Mesenchymal stem cell (in vitro differentiated cells and primary cell): ENCODE measurements at regions not wholly inside any gene's neighbourhood (a gene's known extent, or its start where the extent isn't known, plus 50 kb on each side); places are given as distances from the start of the nearest gene placed in this dataset.

ENCODE experiments used
- DNase-seq: peaks from one replicate; pipeline ENCODE4 v3.0.0-alpha.2; 2013
- H2AFZ ChIP-seq: one replicate; pipeline ENCODE4 v1.6.1; 2013; ENCODE audit warnings: low read depth, mild to moderate bottlenecking, control low read depth, inconsistent platforms, low read length, moderate library complexity
- H2AK5ac ChIP-seq: 2 replicates; pipeline ENCODE4 v1.6.1; 2013; ENCODE audit warnings: low read length, moderate library complexity, mild to moderate bottlenecking, inconsistent platforms; ENCODE audit not compliant: severe bottlenecking
- H2BK120ac ChIP-seq: one replicate; pipeline ENCODE4 v1.6.1; 2013; ENCODE audit warnings: low read depth, mild to moderate bottlenecking, inconsistent platforms, low read length, moderate library complexity
- H2BK12ac ChIP-seq, 2 experiments: one replicate each; pipeline ENCODE4 v1.6.1; 2013; ENCODE audit warnings: inconsistent platforms in 2 of 2, low read length in 2 of 2, mild to moderate bottlenecking in 2 of 2, moderate library complexity in 2 of 2, control low read depth in 1 of 2
- H2BK15ac ChIP-seq: one replicate; pipeline ENCODE4 v1.6.1; 2013; ENCODE audit warnings: mild to moderate bottlenecking, low read depth, inconsistent platforms; ENCODE audit not compliant: poor library complexity, severe bottlenecking
- H2BK5ac ChIP-seq: 2 replicates; pipeline ENCODE4 v1.6.1; 2013; ENCODE audit warnings: low read depth, mild to moderate bottlenecking, low read length, control low read depth, inconsistent platforms; ENCODE audit not compliant: poor library complexity, severe bottlenecking
- H3K14ac ChIP-seq, 2 experiments: one replicate each; pipeline ENCODE4 v1.6.1; 2013; ENCODE audit warnings: inconsistent platforms in 2 of 2, low read length in 2 of 2, control low read depth in 1 of 2, mild to moderate bottlenecking in 1 of 2, moderate library complexity in 1 of 2
- H3K18ac ChIP-seq, 2 experiments: one replicate each; pipeline ENCODE4 v1.6.1; 2013; ENCODE audit warnings: inconsistent platforms in 2 of 2, low read length in 2 of 2, control low read depth in 1 of 2, low read depth in 1 of 2, mild to moderate bottlenecking in 1 of 2
- H3K23ac ChIP-seq, 2 experiments: one replicate each; pipeline ENCODE4 v1.6.1; 2013; ENCODE audit warnings: inconsistent platforms in 2 of 2, low read length in 2 of 2, mild to moderate bottlenecking in 2 of 2, moderate library complexity in 2 of 2, control low read depth in 1 of 2
- H3K27ac ChIP-seq: 2 replicates; pipeline ENCODE4 v1.5.1; 2013; ENCODE audit warnings: mild to moderate bottlenecking, moderate library complexity, low read length, control low read depth, inconsistent platforms; ENCODE audit not compliant: poor library complexity, severe bottlenecking
- H3K27me3 ChIP-seq, 2 experiments: 2 replicates each; pipeline versions ENCODE4 v1.6.1 to v1.7.0; 2013; ENCODE audit warnings: low read length in 2 of 2, mild to moderate bottlenecking in 2 of 2, moderate library complexity in 2 of 2, control low read depth in 1 of 2, inconsistent platforms in 1 of 2; ENCODE audit not compliant: control insufficient read depth in 1 of 2, insufficient read depth in 1 of 2
- H3K36me3 ChIP-seq, 2 experiments: 2 replicates each; pipeline versions ENCODE4 v1.6.1 to v1.7.0; 2013; ENCODE audit warnings: low read length in 2 of 2, control low read depth in 1 of 2, inconsistent platforms in 1 of 2, low read depth in 1 of 2, mild to moderate bottlenecking in 1 of 2; ENCODE audit not compliant: insufficient read depth in 2 of 2, control insufficient read depth in 1 of 2
- H3K4ac ChIP-seq, 2 experiments: one replicate each; pipeline ENCODE4 v1.6.1; 2013; ENCODE audit warnings: inconsistent platforms in 2 of 2, low read length in 2 of 2, mild to moderate bottlenecking in 2 of 2, moderate library complexity in 2 of 2, control low read depth in 1 of 2, low read depth in 1 of 2
- H3K4me1 ChIP-seq: 2 replicates; pipeline ENCODE4 v1.6.1; 2013; ENCODE audit warnings: low read depth, low read length, control low read depth; ENCODE audit not compliant: control insufficient read depth, insufficient read depth
- H3K4me2 ChIP-seq: 2 replicates; pipeline ENCODE4 v1.6.1; 2013; ENCODE audit warnings: low read length, mild to moderate bottlenecking, inconsistent platforms; ENCODE audit not compliant: poor library complexity, severe bottlenecking
- H3K4me3 ChIP-seq, 2 experiments: 2 replicates each; pipeline versions ENCODE4 v1.5.1 to v1.7.0; 2013; ENCODE audit warnings: low read length in 2 of 2, mild to moderate bottlenecking in 2 of 2, control low read depth in 1 of 2, low read depth in 1 of 2; ENCODE audit not compliant: insufficient read depth in 1 of 2
- H3K79me1 ChIP-seq: replicated peaks from 2 replicates; pipeline ENCODE4 v1.6.1; 2013; ENCODE audit warnings: mild to moderate bottlenecking, control low read depth, low read length, inconsistent platforms; ENCODE audit not compliant: poor library complexity, severe bottlenecking
- H3K9ac ChIP-seq: 2 replicates; pipeline ENCODE4 v1.7.0; 2013; ENCODE audit warnings: mild to moderate bottlenecking, low read length, moderate library complexity
- H3K9me3 ChIP-seq: 2 replicates; pipeline ENCODE4 v1.7.0; 2013; ENCODE audit warnings: mild to moderate bottlenecking, low read length; ENCODE audit not compliant: control insufficient read depth
- H4K8ac ChIP-seq: one replicate; pipeline ENCODE4 v1.6.1; 2013; ENCODE audit warnings: inconsistent platforms, mild to moderate bottlenecking, low read length, moderate library complexity
- H4K91ac ChIP-seq: one replicate; pipeline ENCODE4 v1.6.1; 2013; ENCODE audit warnings: mild to moderate bottlenecking, low read length, inconsistent platforms
- WGBS: methylation state at CpG from one replicate; pipeline ENCODE4 v1.1.7; 2013; ENCODE audit warnings: mixed read lengths; 5-methylcytosine and 5-hydroxymethylcytosine counted together

- Histone ChIP-seq H2BK15ac (no peak overlapping the region), H3K18ac (no peak overlapping the region), H3K4me2 (no peak overlapping the region), H3K36me3 (no peaks in the 10 kb centered on the region), H2BK5ac (no peak overlapping the region), H2BK120ac (no peak overlapping the region), H3K23ac (no peak overlapping the region), H3K4me3 (peak overlapping the region in 1 of 2 experiments; percentile 56), H4K91ac (no peak overlapping the region), H3K27me3 (peaks cover 0 to 5% of the 10 kb centered on the region in 2 experiments), H2BK12ac (no peak overlapping the region), H3K14ac (no peak overlapping the region), H3K9me3 (no peaks in the 10 kb centered on the region), H3K4me1 (no peaks in the 10 kb centered on the region), H2AK5ac (no peak overlapping the region), H3K4ac (no peak overlapping the region), H3K79me1 (no peaks in the 10 kb centered on the region), H2AFZ (no peak overlapping the region), H3K27ac (no peak overlapping the region), H3K9ac (peak overlapping the region; percentile 77), H4K8ac (no peak overlapping the region)
- 25% methylated on average over 2 of the region's 2 CpGs for WGBS
- no peak for DNase-seq
Measured at GRCh38 chr18:47417807-47418206, 166.3 kb upstream of the SKOR2 start.

- Histone ChIP-seq H3K4me3 (no peak overlapping the region), H2BK5ac (no peak overlapping the region), H3K18ac (no peak overlapping the region), H3K23ac (no peak overlapping the region), H3K9me3 (no peaks in the 10 kb centered on the region), H3K4me1 (no peaks in the 10 kb centered on the region), H2BK15ac (no peak overlapping the region), H2AK5ac (no peak overlapping the region), H3K27me3 (peaks cover 0 to 12% of the 10 kb centered on the region in 2 experiments), H3K4ac (no peak overlapping the region), H2BK120ac (no peak overlapping the region), H3K27ac (no peak overlapping the region), H2BK12ac (no peak overlapping the region), H3K14ac (no peak overlapping the region), H3K79me1 (no peaks in the 10 kb centered on the region), H4K91ac (no peak overlapping the region), H2AFZ (no peak overlapping the region), H4K8ac (no peak overlapping the region), H3K4me2 (no peak overlapping the region), H3K9ac (no peak overlapping the region), H3K36me3 (no peaks in the 10 kb centered on the region)
- DNase-seq = no peak
- WGBS = 51% methylated on average over 4 of the region's 4 CpGs
Measured at GRCh38 chr18:47415881-47416280, 164.4 kb upstream of the SKOR2 start.

- H2BK12ac ChIP-seq = no peak overlapping the region
- no peaks in the 10 kb centered on the region for H3K9me3 ChIP-seq
- no peak overlapping the region for H2BK15ac ChIP-seq
- H3K27me3 ChIP-seq = peaks cover 0 to 12% of the 10 kb centered on the region in 2 experiments
- H2AFZ ChIP-seq = no peak overlapping the region
- 81% methylated on average over 2 of the region's 2 CpGs for WGBS
- H3K4me1 ChIP-seq = no peaks in the 10 kb centered on the region
- H3K23ac ChIP-seq = no peak overlapping the region
- H3K4me3 ChIP-seq = no peak overlapping the region
- H3K4me2 ChIP-seq = no peak overlapping the region
- no peak overlapping the region for H3K4ac ChIP-seq
- no peaks in the 10 kb centered on the region for H3K36me3 ChIP-seq
- H2BK5ac ChIP-seq = no peak overlapping the region
- no peak overlapping the region for H3K14ac ChIP-seq
- H3K18ac ChIP-seq = no peak overlapping the region
- no peak overlapping the region for H2AK5ac ChIP-seq
- no peak overlapping the region for H4K91ac ChIP-seq
- no peaks in the 10 kb centered on the region for H3K79me1 ChIP-seq
- no peak overlapping the region for H2BK120ac ChIP-seq
- H4K8ac ChIP-seq = no peak overlapping the region
- DNase-seq = no peak
- H3K9ac ChIP-seq = no peak overlapping the region
- H3K27ac ChIP-seq = no peak overlapping the region
Measured at GRCh38 chr18:47413327-47413726, 161.9 kb upstream of the SKOR2 start.

GRCh38 chr18:47412924-47413323 lies 161.5 kb upstream of the SKOR2 start:
- H3K27me3 ChIP-seq = peaks cover 0 to 12% of the 10 kb centered on the region in 2 experiments
- H3K4ac ChIP-seq = no peak overlapping the region
- H3K14ac ChIP-seq = no peak overlapping the region
- no peak overlapping the region for H3K23ac ChIP-seq
- no peak overlapping the region for H2AFZ ChIP-seq
- WGBS = 69% methylated on average over 1 of the region's 1 CpG
- no peak for DNase-seq
- no peaks in the 10 kb centered on the region for H3K4me1 ChIP-seq
- no peak overlapping the region for H3K9ac ChIP-seq
- H3K36me3 ChIP-seq = no peaks in the 10 kb centered on the region
- H3K4me3 ChIP-seq = no peak overlapping the region
- no peak overlapping the region for H2BK12ac ChIP-seq
- no peak overlapping the region for H4K91ac ChIP-seq
- no peaks in the 10 kb centered on the region for H3K9me3 ChIP-seq
- no peak overlapping the region for H3K18ac ChIP-seq
- H3K4me2 ChIP-seq = no peak overlapping the region
- no peak overlapping the region for H2BK15ac ChIP-seq
- H2BK5ac ChIP-seq = no peak overlapping the region
- H3K79me1 ChIP-seq = no peaks in the 10 kb centered on the region
- H4K8ac ChIP-seq = no peak overlapping the region
- H2AK5ac ChIP-seq = no peak overlapping the region
- H2BK120ac ChIP-seq = no peak overlapping the region
- no peak overlapping the region for H3K27ac ChIP-seq
